ELR (cell line): ENCODE measurements at regions not wholly inside any gene's neighbourhood (a gene's known extent, or its start where the extent isn't known, plus 50 kb on each side); places are given as distances from the start of the nearest gene placed in this dataset.

Experiments used
- DNase-seq: peaks from one replicate; pipeline ENCODE4 v3.0.0-alpha.2; 2015; ENCODE audit warnings: low read depth

- peak; percentile 57 for DNase-seq
Observed at GRCh38 chr12:93243689-93244513, 133.8 kb upstream of the NUDT4 start.

GRCh38 chr12:93244514-93245077 lies 133.1 kb upstream of the NUDT4 start:
- DNase-seq: no peak

DNA sequence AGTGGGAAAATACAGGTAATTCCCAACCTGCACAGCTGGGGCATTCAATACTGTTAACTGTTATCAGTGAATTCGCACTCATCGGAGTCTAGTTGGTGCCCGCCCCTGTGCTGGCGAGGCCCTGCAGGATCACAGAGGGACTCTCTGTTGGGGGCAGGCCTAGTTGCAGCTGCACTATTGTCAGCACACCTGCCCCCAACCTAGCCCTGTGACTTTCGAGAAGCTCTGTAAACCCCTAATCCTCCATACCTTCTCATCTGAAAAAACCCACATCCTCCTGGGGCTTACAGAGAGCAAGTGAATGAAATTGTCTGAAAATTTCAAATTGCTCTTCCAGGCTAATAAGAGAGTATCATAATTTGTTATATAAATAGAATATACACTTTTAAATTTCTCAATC lies 132.2 kb upstream of the NUDT4 start:
- DNase-seq: no peak

DNA sequence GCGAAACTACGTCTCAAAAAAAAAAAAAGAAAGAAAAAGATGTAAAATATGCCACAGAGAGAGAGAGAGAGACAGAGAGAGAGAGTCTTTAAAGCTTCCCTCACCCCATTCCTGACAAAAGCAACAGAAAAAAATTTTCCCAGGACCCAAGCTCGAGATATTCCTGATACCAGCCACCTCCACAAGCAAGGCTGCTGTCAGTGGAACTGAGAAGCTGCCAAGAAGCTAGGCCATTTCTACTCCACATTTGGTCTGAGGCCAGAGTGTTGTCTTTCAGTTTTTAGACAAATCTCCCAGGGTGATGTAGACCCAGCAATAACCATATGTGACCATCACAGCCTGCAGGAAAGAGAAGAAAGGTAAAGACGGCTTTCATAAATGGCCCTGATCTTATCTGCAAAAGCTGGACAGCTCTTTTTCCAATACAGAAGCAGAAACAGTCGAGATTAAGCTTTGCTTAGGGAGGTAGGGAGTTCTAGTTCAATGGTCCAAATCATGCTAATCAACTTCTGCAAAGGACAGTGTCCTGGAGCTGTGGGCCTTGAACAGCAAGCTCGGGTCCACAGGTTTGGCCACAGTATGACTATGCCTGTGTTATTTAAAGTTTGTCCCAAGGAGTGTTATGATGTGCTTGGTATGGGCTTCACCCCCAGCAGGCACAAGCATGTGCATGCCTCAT lies 130.3 kb upstream of the NUDT4 start:
- no peak for DNase-seq

- DNase-seq: no peak
Observed at GRCh38 chr12:93252221-93252620, 125.5 kb upstream of the NUDT4 start.

DNA sequence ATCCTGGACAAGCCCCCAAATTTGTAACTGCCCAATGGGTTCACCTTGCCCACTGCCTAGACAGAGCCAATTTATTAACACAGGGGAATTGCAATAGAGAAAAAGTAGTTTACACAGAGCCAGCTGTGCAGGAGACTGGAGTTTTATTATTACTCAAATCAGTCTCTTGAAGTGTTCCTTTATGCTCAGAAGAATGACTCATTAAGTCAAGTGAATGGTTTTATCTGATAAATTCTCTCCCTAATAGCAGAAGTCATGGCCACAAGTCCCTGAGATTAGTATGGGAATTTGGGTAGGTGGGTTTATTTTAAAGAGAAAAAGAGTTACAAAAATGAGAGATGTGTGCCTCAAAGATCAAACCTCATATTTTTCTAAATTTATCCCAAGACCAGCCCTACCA lies 122.8 kb upstream of the NUDT4 start:
- DNase-seq: peak; percentile 6

DNA sequence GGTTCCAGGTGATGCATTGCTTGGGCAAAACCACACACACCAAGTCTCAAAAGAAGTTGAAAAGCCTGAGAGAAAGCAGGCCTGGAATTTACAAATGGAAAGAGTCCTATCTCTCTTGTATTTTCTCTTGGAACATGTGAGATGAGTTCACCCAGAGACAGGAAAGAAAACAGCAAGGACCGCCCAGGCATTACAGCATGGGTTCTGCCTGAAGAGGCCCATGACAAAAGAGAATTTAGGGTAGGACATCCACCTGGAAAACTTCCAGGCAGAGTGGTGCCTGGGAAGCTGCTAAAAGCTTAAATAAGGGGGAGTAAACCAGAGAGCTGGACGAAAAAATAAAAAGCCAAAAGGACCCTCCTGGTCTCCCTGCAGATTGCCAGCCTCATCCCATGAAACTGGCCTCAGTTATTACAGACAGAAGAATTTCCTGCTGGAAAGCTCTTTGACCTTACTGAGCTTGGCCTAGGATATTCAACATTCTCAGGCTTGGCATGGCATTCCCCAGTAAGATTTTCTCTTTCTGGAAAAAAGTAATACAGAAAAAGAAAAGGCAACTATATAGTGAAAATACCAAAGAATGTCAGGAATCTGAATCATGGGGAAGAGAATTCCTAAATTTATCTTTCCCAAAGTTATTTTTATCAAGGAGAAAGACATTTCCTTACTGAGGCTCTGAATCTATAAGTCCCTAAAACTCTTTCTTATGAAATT lies 121.3 kb upstream of the NUDT4 start:
- no peak for DNase-seq

- no peak for DNase-seq
Observed at GRCh38 chr12:93261505-93262094, 116.1 kb upstream of the NUDT4 start.

- no peak for DNase-seq
Observed at GRCh38 chr12:93272997-93273396, 104.7 kb upstream of the NUDT4 start.

DNA sequence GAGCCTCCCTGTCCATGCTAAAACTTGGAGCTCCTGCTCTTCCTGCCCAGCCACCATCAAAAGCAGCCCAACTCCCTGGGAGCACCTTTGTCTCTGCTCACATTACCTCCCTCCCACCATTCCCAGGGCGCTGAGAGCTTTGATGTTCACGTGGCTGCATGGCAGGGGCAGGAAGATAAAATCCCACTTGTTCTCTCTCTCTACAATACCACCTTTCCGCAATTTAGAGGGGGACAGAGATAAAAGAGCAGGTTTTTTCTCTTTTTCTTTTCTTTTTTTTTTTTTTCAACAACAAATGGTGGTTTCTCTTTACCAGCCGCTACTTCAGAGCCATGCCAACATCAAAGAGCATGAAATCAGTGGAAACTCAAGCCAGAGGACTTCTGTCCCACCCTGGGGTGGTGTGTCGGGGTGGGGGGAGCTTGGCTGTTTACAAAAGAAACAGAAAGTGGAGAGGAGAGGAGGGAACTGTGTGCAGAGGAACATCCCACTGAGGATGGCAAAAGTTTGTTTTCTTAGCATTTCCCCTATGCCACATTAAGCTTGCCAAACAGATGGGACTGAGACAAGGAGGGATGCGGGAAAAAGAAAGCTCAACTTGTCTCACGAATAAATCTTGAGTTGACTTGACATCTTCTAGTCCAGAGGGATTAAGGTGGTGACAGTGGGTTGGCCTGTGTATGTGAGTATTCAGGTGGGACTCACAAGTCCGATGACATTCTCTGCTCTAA lies 103.7 kb upstream of the NUDT4 start:
- DNase-seq: no peak

GRCh38 chr12:93274937-93275336 lies 102.8 kb upstream of the NUDT4 start:
- no peak for DNase-seq

GRCh38 chr12:93275589-93275988 lies 102.1 kb upstream of the NUDT4 start:
- no peak for DNase-seq

DNA sequence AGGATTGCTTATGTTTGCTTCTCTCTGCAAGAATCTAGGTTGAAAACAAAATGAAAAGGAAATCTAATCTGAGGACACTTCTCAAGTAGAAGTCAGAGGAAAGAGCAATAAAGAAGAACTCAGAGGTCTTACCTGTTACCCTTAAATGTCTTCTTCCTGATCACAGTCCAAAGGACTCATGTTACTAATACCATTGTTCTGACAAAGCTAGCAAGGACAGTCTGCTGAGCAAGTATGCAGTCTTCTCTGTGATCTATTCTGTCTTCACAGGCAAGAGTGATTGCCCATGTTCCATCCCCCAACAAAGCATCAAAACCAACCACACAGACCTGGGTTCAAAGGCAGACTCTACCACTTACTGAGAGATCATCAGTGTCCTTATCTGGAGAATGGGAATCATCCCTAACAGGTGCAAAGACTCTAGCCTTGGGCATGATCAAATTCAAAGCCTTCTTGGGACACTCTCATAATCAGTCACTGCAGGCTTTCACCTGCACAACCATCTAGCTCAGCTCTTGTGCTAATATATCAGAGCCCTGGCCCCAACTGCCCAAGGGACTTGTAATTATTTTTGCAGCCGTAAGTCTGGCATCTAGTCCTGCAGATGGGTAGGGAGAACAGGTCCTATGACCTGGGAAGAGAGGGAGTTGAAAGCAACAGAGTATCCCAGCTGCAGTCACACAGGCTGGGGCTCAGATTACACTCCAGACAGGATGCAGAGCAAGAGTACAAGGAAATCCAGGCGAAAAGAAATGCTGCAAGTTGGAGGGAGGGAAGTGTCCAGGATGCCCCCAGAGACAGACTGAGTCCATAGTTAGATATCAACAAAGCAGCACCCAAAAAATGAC lies 97.9 kb upstream of the NUDT4 start:
- no peak for DNase-seq

- DNase-seq: peak; percentile 20
Observed at GRCh38 chr12:93287149-93287548, 90.6 kb upstream of the NUDT4 start.

DNA sequence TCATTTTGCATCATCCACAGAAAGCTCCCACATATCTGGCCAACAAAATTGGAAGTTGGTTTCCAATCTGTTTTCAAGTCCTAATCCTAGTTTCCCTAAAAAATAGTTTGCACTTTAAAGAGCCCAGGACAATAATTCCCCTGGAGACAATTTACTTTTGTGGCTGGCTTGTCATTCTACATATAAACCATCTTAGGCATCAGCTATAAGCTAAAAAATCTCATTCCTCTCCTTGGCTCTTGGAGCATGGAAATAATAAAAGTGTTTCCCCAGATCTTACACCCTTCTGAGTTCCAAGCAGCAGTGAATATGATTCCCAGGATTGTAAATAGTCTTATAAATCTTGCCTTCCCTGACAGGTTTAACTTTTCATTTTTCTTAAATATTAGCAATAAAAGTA lies 89.1 kb upstream of the NUDT4 start:
- DNase-seq: no peak

GRCh38 chr12:93290391-93290790 lies 87.3 kb upstream of the NUDT4 start:
- DNase-seq: no peak

DNA sequence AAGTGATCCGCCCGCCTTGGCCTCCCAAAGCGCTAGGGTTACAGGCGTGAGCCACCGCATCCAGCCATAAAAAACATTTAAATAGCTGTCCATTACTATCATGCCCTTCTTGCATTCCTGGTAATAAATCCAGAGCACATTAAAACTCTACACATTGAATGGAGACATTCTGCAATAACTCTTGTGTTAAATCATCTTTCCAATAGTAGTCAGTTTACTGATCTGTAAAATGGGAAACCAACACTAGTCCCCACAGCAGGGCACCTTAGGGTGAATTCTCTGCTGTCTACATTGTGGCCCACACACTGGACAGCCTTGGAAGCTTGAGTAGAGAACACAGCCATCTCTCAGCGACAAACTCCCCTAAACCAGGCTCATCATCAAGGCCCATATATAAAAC lies 85.5 kb upstream of the NUDT4 start:
- DNase-seq: no peak

GRCh38 chr12:93292731-93293566 lies 84.8 kb upstream of the NUDT4 start:
- DNase-seq: no peak

DNA sequence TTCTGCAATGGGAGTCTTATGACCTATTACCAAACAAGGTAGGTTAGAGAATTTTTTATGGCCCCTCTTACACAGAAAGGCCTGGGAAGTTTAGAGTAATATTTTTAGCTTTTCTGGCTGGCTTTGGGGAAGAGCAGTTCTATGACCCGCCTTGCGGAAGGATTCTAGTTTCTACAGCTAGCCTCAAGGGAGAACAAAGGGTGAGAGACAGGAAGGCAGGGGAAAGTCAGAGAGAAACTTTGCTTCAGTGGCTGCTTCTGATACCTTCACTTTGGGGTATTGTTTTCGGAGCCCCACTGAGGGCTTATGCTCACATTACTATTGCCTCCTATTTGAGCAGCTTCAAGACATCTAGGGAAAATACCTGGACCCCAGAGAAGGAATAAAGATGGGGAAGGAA lies 80.7 kb upstream of the NUDT4 start:
- DNase-seq: no peak

- no peak for DNase-seq
Observed at GRCh38 chr12:93297536-93297935, 80.2 kb upstream of the NUDT4 start.
